ENCODE measurements at regions not wholly inside any gene's neighbourhood (a gene's known extent, or its start where the extent isn't known, plus 50 kb on each side); places are given as distances from the start of the nearest gene placed in this dataset.
A peak's percentile ranks its signal among the peaks of the same experiment; 100 is the strongest.

DNA sequence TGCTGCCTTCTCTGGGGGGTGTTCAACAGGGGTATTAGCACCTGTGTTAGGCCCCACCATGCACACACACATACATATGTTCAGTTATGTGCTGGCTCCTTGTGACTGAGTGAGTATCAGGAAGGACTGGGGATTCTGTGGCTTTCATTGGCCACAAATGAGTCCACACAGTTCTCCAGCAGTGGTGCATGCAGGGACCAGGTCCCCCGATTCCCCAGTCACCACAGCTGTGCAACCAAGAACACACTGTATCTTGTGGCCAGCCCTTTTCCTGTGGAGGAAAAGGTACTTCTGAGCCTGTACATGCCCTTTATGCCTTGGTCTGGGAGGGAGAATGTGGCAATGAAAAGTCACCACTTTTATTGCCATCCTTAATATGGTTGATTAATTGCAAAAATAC, 74.9 kb upstream of the KLF7 start (continued):
- TF ChIP-seq NFIC (IDR thresholded peaks at IDR 0.05; ENCODE audit: borderline replicate concordance), result no peak
- TF ChIP-seq MXI1 (IDR thresholded peaks at IDR 0.05; ENCODE audit: low read depth, low read length), result no peak
- TF ChIP-seq NRF1 (IDR thresholded peaks at IDR 0.05; ENCODE audit: low read depth, low read length), result no peak
- TF ChIP-seq GABPA (IDR thresholded peaks at IDR 0.05; ENCODE audit: low read depth), result no peak
- no peak for TF ChIP-seq FOSL2 (IDR thresholded peaks at IDR 0.05; ENCODE audit: borderline replicate concordance, low read depth)
- TF ChIP-seq, protein P1, sequence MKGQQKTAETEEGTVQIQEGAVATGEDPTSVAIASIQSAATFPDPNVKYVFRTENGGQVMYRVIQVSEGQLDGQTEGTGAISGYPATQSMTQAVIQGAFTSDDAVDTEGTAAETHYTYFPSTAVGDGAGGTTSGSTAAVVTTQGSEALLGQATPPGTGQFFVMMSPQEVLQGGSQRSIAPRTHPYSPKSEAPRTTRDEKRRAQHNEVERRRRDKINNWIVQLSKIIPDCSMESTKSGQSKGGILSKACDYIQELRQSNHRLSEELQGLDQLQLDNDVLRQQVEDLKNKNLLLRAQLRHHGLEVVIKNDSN (IDR thresholded peaks at IDR 0.05; ENCODE audit: borderline replicate concordance, low read depth), result no peak
- TF ChIP-seq JUND (IDR thresholded peaks at IDR 0.05), result no peak

DNA sequence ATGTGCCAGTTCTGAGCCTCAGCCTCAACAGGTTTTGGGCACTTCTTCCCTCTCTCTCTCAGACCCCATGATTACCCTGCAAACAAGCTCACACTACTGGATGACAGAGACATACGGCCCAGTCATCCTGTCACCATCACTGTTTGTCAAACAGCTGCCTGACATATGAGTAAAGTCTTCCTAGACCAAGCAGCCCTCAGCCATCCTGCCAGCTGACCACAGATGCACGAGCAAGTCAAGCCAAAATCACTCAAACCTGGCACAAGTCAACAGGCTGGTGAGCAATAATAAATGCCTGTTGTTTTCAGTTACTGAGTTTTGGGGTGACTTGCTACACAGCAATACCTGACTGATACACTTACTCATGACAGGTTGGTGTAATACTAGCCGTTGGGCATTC, 75.5 kb upstream of the KLF7 start:
- peaks cover 4 to 10% of the 10 kb centered on the region in 2 experiments; a peak in 3 of 4 replicates for H3K4me1 ChIP-seq (ENCODE audit: control insufficient read depth in 1 of 2, insufficient read depth in 2 of 2, low read depth in 1 of 2, low read length in 1 of 2)
- H3K9me3 ChIP-seq, result no peaks in the 10 kb centered on the region
- no peak overlapping the region for H3K4me2 ChIP-seq
- peaks cover 27% of the 10 kb centered on the region for H3F3A ChIP-seq (replicated peaks; ENCODE audit: insufficient read depth)
- no peak overlapping the region for H3K9ac ChIP-seq
- no peaks in the 10 kb centered on the region for H3K36me3 ChIP-seq (replicated peaks in 1 of 2; ENCODE audit: control insufficient read depth in 1 of 2, insufficient read depth in 2 of 2, low read length in 1 of 2)
- H2AFZ ChIP-seq (ENCODE audit: low read depth), result no peak overlapping the region
- POLR2A ChIA-PET, result no interaction called here
- 74% methylated on average over 3 of the region's 3 CpGs for WGBS (ENCODE audit: low lambda C conversion rate)
- H3K4me3 ChIP-seq (ENCODE audit: low read depth in 2 of 2, low read length in 1 of 2), result no peak overlapping the region
- peak overlapping the region in 1 of 2 experiments; percentile 98; a peak in 2 of 4 replicates for H3K27ac ChIP-seq (ENCODE audit: low read depth in 2 of 2, low read length in 1 of 2)
- CTCF ChIA-PET, result interaction anchor here (0.5 kb wide), 1 partner anchor 255 kb away, joined by 3 read pairs; no protein-coding TSS in a partner anchor
- peaks cover 7% of the 10 kb centered on the region; the same call in 1 of the 2 replicates for H3K79me2 ChIP-seq (ENCODE audit: insufficient read depth)
- no peaks in the 10 kb centered on the region for H3K27me3 ChIP-seq (ENCODE audit: insufficient read depth)
- TF ChIP-seq, protein P2, sequence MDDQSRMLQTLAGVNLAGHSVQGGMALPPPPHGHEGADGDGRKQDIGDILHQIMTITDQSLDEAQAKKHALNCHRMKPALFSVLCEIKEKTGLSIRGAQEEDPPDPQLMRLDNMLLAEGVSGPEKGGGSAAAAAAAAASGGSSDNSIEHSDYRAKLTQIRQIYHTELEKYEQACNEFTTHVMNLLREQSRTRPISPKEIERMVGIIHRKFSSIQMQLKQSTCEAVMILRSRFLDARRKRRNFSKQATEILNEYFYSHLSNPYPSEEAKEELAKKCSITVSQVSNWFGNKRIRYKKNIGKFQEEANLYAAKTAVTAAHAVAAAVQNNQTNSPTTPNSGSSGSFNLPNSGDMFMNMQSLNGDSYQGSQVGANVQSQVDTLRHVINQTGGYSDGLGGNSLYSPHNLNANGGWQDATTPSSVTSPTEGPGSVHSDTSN (IDR thresholded peaks at IDR 0.05), result 0 out of 2 replicates have a peak, but pooled peaks have one; percentile 5
- TF ChIP-seq NRF1 (IDR thresholded peaks at IDR 0.05; ENCODE audit: low read depth, low read length) (no peak), TCF12 (IDR thresholded peaks at IDR 0.05) (no peak), MEF2A (IDR thresholded peaks at IDR 0.05; ENCODE audit: borderline replicate concordance, low read depth) (no peak), YY1 (IDR thresholded peaks at IDR 0.05; ENCODE audit: low read depth) (no peak), GATA2 (CRISPR knock-in tag; IDR thresholded peaks at IDR 0.05) (no peak), FOXJ3 (CRISPR knock-in tag; IDR thresholded peaks at IDR 0.05) (no peak)
- TF ChIP-seq, protein P3, sequence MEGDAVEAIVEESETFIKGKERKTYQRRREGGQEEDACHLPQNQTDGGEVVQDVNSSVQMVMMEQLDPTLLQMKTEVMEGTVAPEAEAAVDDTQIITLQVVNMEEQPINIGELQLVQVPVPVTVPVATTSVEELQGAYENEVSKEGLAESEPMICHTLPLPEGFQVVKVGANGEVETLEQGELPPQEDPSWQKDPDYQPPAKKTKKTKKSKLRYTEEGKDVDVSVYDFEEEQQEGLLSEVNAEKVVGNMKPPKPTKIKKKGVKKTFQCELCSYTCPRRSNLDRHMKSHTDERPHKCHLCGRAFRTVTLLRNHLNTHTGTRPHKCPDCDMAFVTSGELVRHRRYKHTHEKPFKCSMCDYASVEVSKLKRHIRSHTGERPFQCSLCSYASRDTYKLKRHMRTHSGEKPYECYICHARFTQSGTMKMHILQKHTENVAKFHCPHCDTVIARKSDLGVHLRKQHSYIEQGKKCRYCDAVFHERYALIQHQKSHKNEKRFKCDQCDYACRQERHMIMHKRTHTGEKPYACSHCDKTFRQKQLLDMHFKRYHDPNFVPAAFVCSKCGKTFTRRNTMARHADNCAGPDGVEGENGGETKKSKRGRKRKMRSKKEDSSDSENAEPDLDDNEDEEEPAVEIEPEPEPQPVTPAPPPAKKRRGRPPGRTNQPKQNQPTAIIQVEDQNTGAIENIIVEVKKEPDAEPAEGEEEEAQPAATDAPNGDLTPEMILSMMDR (IDR thresholded peaks at IDR 0.05), result no peak
- no peaks in the 10 kb centered on the region for H4K20me1 ChIP-seq (ENCODE audit: insufficient read depth)
- DNase-seq, result no peak
- no peaks in the 10 kb centered on the region for H3K9me2 ChIP-seq
